ENCODE measurements at regions not wholly inside any gene's neighbourhood (a gene's known extent, or its start where the extent isn't known, plus 50 kb on each side); places are given as distances from the start of the nearest gene placed in this dataset.
"Not testable (repeated sequence)": the region's sequence is repeated elsewhere in the genome, so short reads cannot be mapped to it uniquely, and the experiment has no call there.

- H3K4me1 Mint-ChIP-seq, result no peaks in the 10 kb centered on the region
- H3K27me3 Mint-ChIP-seq (ENCODE audit: low read depth, poor library complexity), result peaks cover 4% of the 10 kb centered on the region
- TF ChIP-seq CTCF (IDR thresholded peaks at IDR 0.05), result no peak
- no peak overlapping the region for H3K4me3 Mint-ChIP-seq
- no peak overlapping the region for H3K27ac Mint-ChIP-seq
- DNase-seq, result no peak
- peaks cover 13% of the 10 kb centered on the region for H3K36me3 Mint-ChIP-seq (ENCODE audit: low read depth)
- H3K9me3 Mint-ChIP-seq, result peaks cover 50% of the 10 kb centered on the region
These were observed 316.7 kb downstream of the CYRIA start for GRCh38 chr2:16348821-16349515.

GRCh38 chr2:16346671-16347070 is 319.0 kb downstream of the CYRIA start:
- no peaks in the 10 kb centered on the region for H3K4me1 Mint-ChIP-seq
- H3K4me3 Mint-ChIP-seq, result no peak overlapping the region
- no peak for DNase-seq
- H3K36me3 Mint-ChIP-seq (ENCODE audit: low read depth), result peaks cover 14% of the 10 kb centered on the region
- H3K9me3 Mint-ChIP-seq, result peaks cover 51% of the 10 kb centered on the region
- no peak overlapping the region for H3K27ac Mint-ChIP-seq
- peaks cover 4% of the 10 kb centered on the region for H3K27me3 Mint-ChIP-seq (ENCODE audit: low read depth, poor library complexity)
- no peak for TF ChIP-seq CTCF (IDR thresholded peaks at IDR 0.05)

GRCh38 chr2:16345231-16345630 is 320.4 kb downstream of the CYRIA start:
- peaks cover 11% of the 10 kb centered on the region for H3K36me3 Mint-ChIP-seq (ENCODE audit: low read depth)
- H3K4me3 Mint-ChIP-seq; H3K27ac Mint-ChIP-seq; H3K27me3 Mint-ChIP-seq (ENCODE audit: low read depth, poor library complexity); DNase-seq; H3K4me1 Mint-ChIP-seq: not testable (repeated sequence)
- peaks cover 47% of the 10 kb centered on the region for H3K9me3 Mint-ChIP-seq

GRCh38 chr2:16339206-16339605 is 326.4 kb downstream of the CYRIA start:
- H3K27ac Mint-ChIP-seq, result no peak overlapping the region
- no peak for DNase-seq
- H3K27me3 Mint-ChIP-seq (ENCODE audit: low read depth, poor library complexity), result peaks cover 3% of the 10 kb centered on the region
- H3K36me3 Mint-ChIP-seq (ENCODE audit: low read depth), result peaks cover 30% of the 10 kb centered on the region
- H3K4me1 Mint-ChIP-seq, result peaks cover 30% of the 10 kb centered on the region
- no peak overlapping the region for H3K4me3 Mint-ChIP-seq
- peaks cover 55% of the 10 kb centered on the region for H3K9me3 Mint-ChIP-seq
- TF ChIP-seq CTCF (IDR thresholded peaks at IDR 0.05), result no peak

GRCh38 chr2:16338026-16338425 is 327.6 kb downstream of the CYRIA start:
- H3K27me3 Mint-ChIP-seq (ENCODE audit: low read depth, poor library complexity), result peaks cover 3% of the 10 kb centered on the region
- no peak for TF ChIP-seq CTCF (IDR thresholded peaks at IDR 0.05)
- H3K4me1 Mint-ChIP-seq, result peaks cover 40% of the 10 kb centered on the region
- H3K36me3 Mint-ChIP-seq (ENCODE audit: low read depth), result peaks cover 30% of the 10 kb centered on the region
- H3K9me3 Mint-ChIP-seq, result peaks cover 45% of the 10 kb centered on the region
- no peak overlapping the region for H3K4me3 Mint-ChIP-seq
- no peak for DNase-seq
- no peak overlapping the region for H3K27ac Mint-ChIP-seq

- no peak for DNase-seq
- Mint-ChIP-seq H3K27ac (no peak overlapping the region), H3K4me1 (peaks cover 51% of the 10 kb centered on the region), H3K36me3 (ENCODE audit: low read depth) (peaks cover 26% of the 10 kb centered on the region), H3K9me3 (peaks cover 35% of the 10 kb centered on the region), H3K4me3 (no peak overlapping the region), H3K27me3 (ENCODE audit: low read depth, poor library complexity) (peaks cover 3% of the 10 kb centered on the region)
- no peak for TF ChIP-seq CTCF (IDR thresholded peaks at IDR 0.05)
These were observed 328.7 kb downstream of the CYRIA start for GRCh38 chr2:16336916-16337315.

Measured in nephron progenitor cell (in vitro differentiated cells).